T-helper 2 cell (primary cell): ENCODE measurements at regions not wholly inside any gene's neighbourhood (a gene's known extent, or its start where the extent isn't known, plus 50 kb on each side); places are given as distances from the start of the nearest gene placed in this dataset.
A peak's percentile ranks its signal among the peaks of the same experiment; 100 is the strongest.
"Not testable (repeated sequence)": the region's sequence is repeated elsewhere in the genome, so short reads cannot be mapped to it uniquely, and the experiment has no call there.

Source experiments
- DNase-seq, 5 experiments: peaks; one replicate each; pipeline versions ENCODE4 v3.0.0 to v3.0.0-alpha.2; 2012 to 2022

GRCh38 chr2:150261691-150262090 lies 225.8 kb downstream of the RND3 start:
- no peak for DNase-seq

- no peak for DNase-seq
Observed at GRCh38 chr2:150260636-150261035, 226.8 kb downstream of the RND3 start.

GRCh38 chr2:150259746-150260145 lies 227.7 kb downstream of the RND3 start:
- DNase-seq: no peak

- DNase-seq: no peak
Observed at GRCh38 chr2:150258781-150259307, 228.6 kb downstream of the RND3 start.

GRCh38 chr2:150256736-150257135 lies 230.7 kb downstream of the RND3 start:
- DNase-seq: no peak

- DNase-seq: no peak
Observed at GRCh38 chr2:150255528-150255927, 231.9 kb downstream of the RND3 start.

GRCh38 chr2:150249735-150250134 lies 237.7 kb downstream of the RND3 start:
- not testable (repeated sequence) for DNase-seq

- DNase-seq: no peak
Observed at GRCh38 chr2:150247481-150247880, 240.0 kb downstream of the RND3 start.

GRCh38 chr2:150234787-150235446 lies 252.6 kb downstream of the RND3 start:
- DNase-seq: no peak

- DNase-seq: no peak
Observed at GRCh38 chr2:150232871-150233270, 254.6 kb downstream of the RND3 start.

GRCh38 chr2:150232321-150232720 lies 255.1 kb downstream of the RND3 start:
- no peak for DNase-seq

- DNase-seq: no peak
Observed at GRCh38 chr2:150230616-150231015, 256.9 kb downstream of the RND3 start.

- DNase-seq: no peak
Observed at GRCh38 chr2:150230004-150230403, 257.5 kb downstream of the RND3 start.

GRCh38 chr2:150228936-150229335 lies 258.5 kb downstream of the RND3 start:
- DNase-seq: peak in 1 of 5 experiments; percentile 12

- no peak for DNase-seq
Observed at GRCh38 chr2:150225030-150225429, 262.4 kb downstream of the RND3 start.

- DNase-seq: no peak
Observed at GRCh38 chr2:150224321-150224720, 263.1 kb downstream of the RND3 start.

- no peak for DNase-seq
Observed at GRCh38 chr2:150222942-150223341, 264.5 kb downstream of the RND3 start.

GRCh38 chr2:150222379-150222778 lies 265.1 kb downstream of the RND3 start:
- no peak for DNase-seq

GRCh38 chr2:150219861-150220260 lies 267.6 kb downstream of the RND3 start:
- DNase-seq: no peak

- no peak for DNase-seq
Observed at GRCh38 chr2:150215041-150215440, 272.4 kb downstream of the RND3 start.

GRCh38 chr2:150214626-150215025 lies 272.8 kb downstream of the RND3 start:
- DNase-seq: no peak

GRCh38 chr2:150212722-150213171 lies 274.7 kb downstream of the RND3 start:
- DNase-seq: no peak

GRCh38 chr2:150211164-150211631 lies 276.3 kb downstream of the RND3 start:
- DNase-seq: no peak

- DNase-seq: no peak
Observed at GRCh38 chr2:150209746-150210145, 277.7 kb downstream of the RND3 start.

GRCh38 chr2:150208689-150209088 lies 278.8 kb downstream of the RND3 start:
- no peak for DNase-seq
